Ishikawa (cell line): ENCODE measurements at regions not wholly inside any gene's neighbourhood (a gene's known extent, or its start where the extent isn't known, plus 50 kb on each side); places are given as distances from the start of the nearest gene placed in this dataset.

ENCODE experiments used
- CEBPB ChIP-seq: IDR thresholded peaks from 2 replicates; pipeline ENCODE4 v1.6.1; 2012
- CREB1 ChIP-seq: IDR thresholded peaks from 2 replicates; pipeline ENCODE4 v1.6.1; 2012; ENCODE audit warnings: low read depth
- EGR1 ChIP-seq: IDR thresholded peaks from 2 replicates; pipeline ENCODE4 v1.6.1; 2012
- EP300 ChIP-seq: IDR thresholded peaks from 2 replicates; pipeline ENCODE4 v1.6.1; 2012; ENCODE audit warnings: borderline replicate concordance
- FOXM1 ChIP-seq: IDR thresholded peaks from 2 replicates; pipeline ENCODE4 v1.6.1; 2012; ENCODE audit warnings: low read depth, borderline replicate concordance
- MAX ChIP-seq: IDR thresholded peaks from 2 replicates; pipeline ENCODE4 v1.6.1; 2012
- NFIC ChIP-seq: IDR thresholded peaks from 2 replicates; pipeline ENCODE4 v1.6.1; 2012
- RAD21 ChIP-seq: IDR thresholded peaks from 2 replicates; pipeline ENCODE4 v1.6.1; 2012; ENCODE audit warnings: low read depth
- REST ChIP-seq: IDR thresholded peaks from 2 replicates; pipeline ENCODE4 v1.6.1; 2012; ENCODE audit warnings: low read depth, mild to moderate bottlenecking
- TAF1 ChIP-seq: IDR thresholded peaks from 2 replicates; pipeline ENCODE4 v1.6.1; 2012; ENCODE audit warnings: low read depth, mild to moderate bottlenecking
- TCF12 ChIP-seq: IDR thresholded peaks from 2 replicates; pipeline ENCODE4 v1.6.1; 2012; ENCODE audit warnings: low read depth
- TEAD4 ChIP-seq: IDR thresholded peaks from 2 replicates; pipeline ENCODE4 v1.6.1; 2012
- USF1 ChIP-seq: IDR thresholded peaks from 2 replicates; pipeline ENCODE4 v1.6.1; 2012
- YY1 ChIP-seq: IDR thresholded peaks from 2 replicates; pipeline ENCODE4 v1.6.1; 2012; ENCODE audit warnings: low read depth
- ZBTB7A ChIP-seq: IDR thresholded peaks from 2 replicates; pipeline ENCODE4 v1.6.1; 2012; ENCODE audit warnings: low read depth

GRCh38 chr15:87213626-87214025, 1042.9 kb downstream of the NTRK3 start:
- TF ChIP-seq TCF12 (no peak), CEBPB (no peak), TAF1 (no peak), YY1 (no peak), REST (no peak), TEAD4 (no peak), CREB1 (no peak), USF1 (no peak), FOXM1 (no peak), EGR1 (no peak), MAX (no peak), RAD21 (no peak), ZBTB7A (no peak), NFIC (no peak), EP300 (no peak)

GRCh38 chr15:87212041-87212440, 1044.5 kb downstream of the NTRK3 start:
- no peak for TF ChIP-seq TEAD4
- no peak for TF ChIP-seq TCF12
- no peak for TF ChIP-seq CREB1
- no peak for TF ChIP-seq USF1
- no peak for TF ChIP-seq TAF1
- no peak for TF ChIP-seq FOXM1
- TF ChIP-seq REST = no peak
- no peak for TF ChIP-seq MAX
- no peak for TF ChIP-seq EGR1
- TF ChIP-seq YY1 = no peak
- no peak for TF ChIP-seq EP300
- no peak for TF ChIP-seq ZBTB7A
- no peak for TF ChIP-seq CEBPB
- no peak for TF ChIP-seq RAD21
- TF ChIP-seq NFIC = no peak

- TF ChIP-seq RAD21 (no peak), REST (no peak), TEAD4 (no peak), EP300 (no peak), NFIC (no peak), USF1 (no peak), MAX (no peak), CREB1 (no peak), ZBTB7A (no peak), TAF1 (no peak), CEBPB (no peak), TCF12 (no peak), FOXM1 (no peak), EGR1 (no peak), YY1 (no peak)
These were observed 1045.0 kb downstream of the NTRK3 start for GRCh38 chr15:87211547-87211946.
